Gastroesophageal sphincter (tissue), 3 donors: ENCODE measurements at regions not wholly inside any gene's neighbourhood (a gene's known extent, or its start where the extent isn't known, plus 50 kb on each side); places are given as distances from the start of the nearest gene placed in this dataset.

ENCODE experiments used
- CTCF ChIP-seq, 4 experiments: fragments of 200-600 bp in 2 of 4; fragments of 450-650 bp in 2 of 4; sonication (generic) in 1 of 4; IDR thresholded peaks; one replicate each; pipeline ENCODE4 v1.5.1; 2017 to 2019; ENCODE audit warnings: antibody characterized with exemption in 4 of 4, mild to moderate bottlenecking in 2 of 4, moderate library complexity in 2 of 4
- POLR2A ChIP-seq, 2 donors: fragments of 450-650 bp; IDR thresholded peaks; one replicate each; pipeline ENCODE4 v1.6.1; 2017; ENCODE audit warnings: antibody characterized with exemption in 2 of 2, mild to moderate bottlenecking in 2 of 2, moderate library complexity in 1 of 2
- POLR2AphosphoS5 ChIP-seq: sonication (generic); formaldehyde crosslinking; IDR thresholded peaks from one replicate; pipeline ENCODE4 v1.6.1; 2017; ENCODE audit warnings: antibody characterized with exemption

GRCh38 chr10:123942114-123942861, 50.7 kb upstream of the CPXM2 start:
- TF ChIP-seq POLR2AphosphoS5: no peak
- TF ChIP-seq CTCF (IDR thresholded peaks at IDR 0.05): no peak
- no peak for TF ChIP-seq POLR2A (IDR thresholded peaks at IDR 0.05)
